ENCODE measurements at regions not wholly inside any gene's neighbourhood (a gene's known extent, or its start where the extent isn't known, plus 50 kb on each side); places are given as distances from the start of the nearest gene placed in this dataset.

- no peak for TF ChIP-seq EZH2phosphoT487 (IDR thresholded peaks at IDR 0.05; ENCODE audit: low read depth, severe bottlenecking, unreplicated experiment)
- TF ChIP-seq EZH2 (IDR thresholded peaks at IDR 0.05; ENCODE audit: borderline replicate concordance) = no peak
- TF ChIP-seq CTCF (IDR thresholded peaks at IDR 0.05; ENCODE audit: poor library complexity) = no peak
- Histone ChIP-seq H3K4me2 (no peak overlapping the region), H3K79me2 (no peaks in the 10 kb centered on the region), H3K36me3 (replicated peaks; ENCODE audit: insufficient read depth, low read depth) (no peaks in the 10 kb centered on the region), H3K27me3 (no peaks in the 10 kb centered on the region), H2AFZ (no peak overlapping the region), H4K20me1 (ENCODE audit: insufficient read depth, poor library complexity, severe bottlenecking) (no peaks in the 10 kb centered on the region), H3K9me3 (ENCODE audit: low read depth) (no peaks in the 10 kb centered on the region), H3K9me2 (replicated peaks; ENCODE audit: insufficient read depth) (no peaks in the 10 kb centered on the region), H3K4me1 (ENCODE audit: insufficient read depth) (peaks cover 4% of the 10 kb centered on the region), H3K27ac (no peak overlapping the region), H3K4me3 (no peak overlapping the region)
- DNase-seq (ENCODE audit: low spot score) = no peak
- WGBS (ENCODE audit: low lambda C conversion rate, missing lambda C conversion rate) = 69% methylated on average over 4 of the region's 4 CpGs
Measured at GRCh38 chr13:105353654-105354053, 1181.8 kb downstream of the EFNB2 start.

GRCh38 chr13:105349082-105349723, 1186.3 kb downstream of the EFNB2 start:
- WGBS (ENCODE audit: low lambda C conversion rate, missing lambda C conversion rate) = 89% methylated on average over 7 of the region's 7 CpGs
- TF ChIP-seq EZH2 (IDR thresholded peaks at IDR 0.05; ENCODE audit: borderline replicate concordance) (no peak), EZH2phosphoT487 (IDR thresholded peaks at IDR 0.05; ENCODE audit: low read depth, severe bottlenecking, unreplicated experiment) (no peak), CTCF (IDR thresholded peaks at IDR 0.05; ENCODE audit: poor library complexity) (no peak)
- no peaks in the 10 kb centered on the region for H3K79me2 ChIP-seq
- no peaks in the 10 kb centered on the region for H4K20me1 ChIP-seq (ENCODE audit: insufficient read depth, poor library complexity, severe bottlenecking)
- no peaks in the 10 kb centered on the region for H3K27me3 ChIP-seq
- H3K4me2 ChIP-seq = no peak overlapping the region
- H3K4me1 ChIP-seq (ENCODE audit: insufficient read depth) = peaks cover 4% of the 10 kb centered on the region
- no peak overlapping the region for H3K4me3 ChIP-seq
- H3K9me2 ChIP-seq (replicated peaks; ENCODE audit: insufficient read depth) = no peaks in the 10 kb centered on the region
- H3K27ac ChIP-seq = no peak overlapping the region
- DNase-seq (ENCODE audit: low spot score) = no peak
- H3K9me3 ChIP-seq (ENCODE audit: low read depth) = no peaks in the 10 kb centered on the region
- no peaks in the 10 kb centered on the region for H3K36me3 ChIP-seq (replicated peaks; ENCODE audit: insufficient read depth, low read depth)
- no peak overlapping the region for H2AFZ ChIP-seq

GRCh38 chr13:105346141-105346775, 1189.2 kb downstream of the EFNB2 start:
- H3K79me2 ChIP-seq = no peaks in the 10 kb centered on the region
- H3K36me3 ChIP-seq (replicated peaks; ENCODE audit: insufficient read depth, low read depth) = no peaks in the 10 kb centered on the region
- no peaks in the 10 kb centered on the region for H3K27me3 ChIP-seq
- peak; percentile 46 for DNase-seq (ENCODE audit: low spot score)
- H4K20me1 ChIP-seq (ENCODE audit: insufficient read depth, poor library complexity, severe bottlenecking) = no peaks in the 10 kb centered on the region
- H3K4me1 ChIP-seq (ENCODE audit: insufficient read depth) = no peaks in the 10 kb centered on the region
- peak overlapping the region; percentile 68 for H3K27ac ChIP-seq
- TF ChIP-seq CTCF (IDR thresholded peaks at IDR 0.05; ENCODE audit: poor library complexity) = no peak
- H3K4me3 ChIP-seq = no peak overlapping the region
- no peaks in the 10 kb centered on the region for H3K9me2 ChIP-seq (replicated peaks; ENCODE audit: insufficient read depth)
- no peaks in the 10 kb centered on the region for H3K9me3 ChIP-seq (ENCODE audit: low read depth)
- no peak overlapping the region for H3K4me2 ChIP-seq
- H2AFZ ChIP-seq = no peak overlapping the region
- WGBS (ENCODE audit: low lambda C conversion rate, missing lambda C conversion rate) = 84% methylated on average over 5 of the region's 5 CpGs

All from hepatocyte (in vitro differentiated cells).